ENCODE measurements at regions not wholly inside any gene's neighbourhood (a gene's known extent, or its start where the extent isn't known, plus 50 kb on each side); places are given as distances from the start of the nearest gene placed in this dataset.

GRCh38 chr14:58844544-58844943 lies 206.8 kb downstream of the DACT1 start:
- WGBS (ENCODE audit: insufficient coverage), result no CpG with 5 or more reads among the region's 2 CpGs

GRCh38 chr14:58846682-58847465 lies 209.1 kb downstream of the DACT1 start:
- 65% methylated on average over 2 of the region's 5 CpGs for WGBS (ENCODE audit: insufficient coverage)

More at GRCh38 chr14:58844544-58844943, 206.8 kb downstream of the DACT1 start:
- Histone ChIP-seq H3K9me3 (ENCODE audit: control insufficient read depth, insufficient read depth, low read length) (no peaks in the 10 kb centered on the region), H3K4me1 (ENCODE audit: control insufficient read depth, insufficient read depth, low read length) (no peaks in the 10 kb centered on the region), H3K27ac (ENCODE audit: low read depth, low read length) (no peak overlapping the region), H3K27me3 (ENCODE audit: control insufficient read depth, insufficient read depth, low read length) (no peaks in the 10 kb centered on the region), H3K36me3 (ENCODE audit: control insufficient read depth, insufficient read depth, low read length) (no peaks in the 10 kb centered on the region), H3K4me3 (ENCODE audit: low read depth, low read length) (no peak overlapping the region)
- DNase-seq (ENCODE audit: low read depth in 4 of 6, low spot score in 6 of 6), result no peak

GRCh38 chr14:58848365-58848764 lies 210.6 kb downstream of the DACT1 start:
- Histone ChIP-seq H3K4me3 (ENCODE audit: low read depth, low read length) (no peak overlapping the region), H3K27ac (ENCODE audit: low read depth, low read length) (no peak overlapping the region), H3K36me3 (ENCODE audit: control insufficient read depth, insufficient read depth, low read length) (no peaks in the 10 kb centered on the region), H3K27me3 (ENCODE audit: control insufficient read depth, insufficient read depth, low read length) (no peaks in the 10 kb centered on the region), H3K4me1 (ENCODE audit: control insufficient read depth, insufficient read depth, low read length) (no peaks in the 10 kb centered on the region), H3K9me3 (ENCODE audit: control insufficient read depth, insufficient read depth, low read length) (no peaks in the 10 kb centered on the region)
- DNase-seq (ENCODE audit: low read depth in 4 of 6, low spot score in 6 of 6), result no peak
- no CpG with 5 or more reads among the region's 8 CpGs for whole genome bisulfite sequencing (ENCODE audit: insufficient coverage)

More at GRCh38 chr14:58846682-58847465, 209.1 kb downstream of the DACT1 start:
- Histone ChIP-seq H3K4me3 (ENCODE audit: low read depth, low read length) (no peak overlapping the region), H3K27me3 (ENCODE audit: control insufficient read depth, insufficient read depth, low read length) (no peaks in the 10 kb centered on the region), H3K27ac (ENCODE audit: low read depth, low read length) (no peak overlapping the region), H3K36me3 (ENCODE audit: control insufficient read depth, insufficient read depth, low read length) (no peaks in the 10 kb centered on the region), H3K9me3 (ENCODE audit: control insufficient read depth, insufficient read depth, low read length) (no peaks in the 10 kb centered on the region), H3K4me1 (ENCODE audit: control insufficient read depth, insufficient read depth, low read length) (no peaks in the 10 kb centered on the region)
- no peak for DNase-seq (ENCODE audit: low read depth in 4 of 6, low spot score in 6 of 6)

GRCh38 chr14:58849601-58850000 lies 211.8 kb downstream of the DACT1 start:
- WGBS (ENCODE audit: insufficient coverage), result 50% methylated on average over 2 of the region's 4 CpGs
- Histone ChIP-seq H3K4me3 (ENCODE audit: low read depth, low read length) (no peak overlapping the region), H3K27ac (ENCODE audit: low read depth, low read length) (no peak overlapping the region), H3K36me3 (ENCODE audit: control insufficient read depth, insufficient read depth, low read length) (no peaks in the 10 kb centered on the region), H3K9me3 (ENCODE audit: control insufficient read depth, insufficient read depth, low read length) (no peaks in the 10 kb centered on the region), H3K27me3 (ENCODE audit: control insufficient read depth, insufficient read depth, low read length) (no peaks in the 10 kb centered on the region), H3K4me1 (ENCODE audit: control insufficient read depth, insufficient read depth, low read length) (no peaks in the 10 kb centered on the region)
- peak in 1 of 6 donors; percentile 72 for DNase-seq (ENCODE audit: low read depth in 4 of 6, low spot score in 6 of 6)

- H3K27ac ChIP-seq (ENCODE audit: low read depth, low read length), result no peak overlapping the region
- no peaks in the 10 kb centered on the region for H3K36me3 ChIP-seq (ENCODE audit: control insufficient read depth, insufficient read depth, low read length)
- H3K4me1 ChIP-seq (ENCODE audit: control insufficient read depth, insufficient read depth, low read length), result no peaks in the 10 kb centered on the region
- no CpG with 5 or more reads among the region's 1 CpG for WGBS (ENCODE audit: insufficient coverage)
- H3K9me3 ChIP-seq (ENCODE audit: control insufficient read depth, insufficient read depth, low read length), result no peaks in the 10 kb centered on the region
- no peaks in the 10 kb centered on the region for H3K27me3 ChIP-seq (ENCODE audit: control insufficient read depth, insufficient read depth, low read length)
- no peak for DNase-seq (ENCODE audit: low read depth in 4 of 6, low spot score in 6 of 6)
- no peak overlapping the region for H3K4me3 ChIP-seq (ENCODE audit: low read depth, low read length)
Observed at GRCh38 chr14:58850011-58850410, 212.2 kb downstream of the DACT1 start.

GRCh38 chr14:58861586-58861985 lies 223.8 kb downstream of the DACT1 start:
- WGBS (ENCODE audit: insufficient coverage), result no CpG with 5 or more reads among the region's 2 CpGs
- H3K36me3 ChIP-seq (ENCODE audit: control insufficient read depth, insufficient read depth, low read length), result no peaks in the 10 kb centered on the region
- no peak overlapping the region for H3K27ac ChIP-seq (ENCODE audit: low read depth, low read length)
- no peak overlapping the region for H3K4me3 ChIP-seq (ENCODE audit: low read depth, low read length)
- H3K4me1 ChIP-seq (ENCODE audit: control insufficient read depth, insufficient read depth, low read length), result no peaks in the 10 kb centered on the region
- DNase-seq (ENCODE audit: low read depth in 4 of 6, low spot score in 6 of 6), result peak in 1 of 6 donors; percentile 23
- peaks cover 8% of the 10 kb centered on the region for H3K9me3 ChIP-seq (ENCODE audit: control insufficient read depth, insufficient read depth, low read length)
- H3K27me3 ChIP-seq (ENCODE audit: control insufficient read depth, insufficient read depth, low read length), result no peaks in the 10 kb centered on the region

- H3K4me3 ChIP-seq (ENCODE audit: low read depth, low read length), result no peak overlapping the region
- H3K27ac ChIP-seq (ENCODE audit: low read depth, low read length), result no peak overlapping the region
- H3K4me1 ChIP-seq (ENCODE audit: control insufficient read depth, insufficient read depth, low read length), result no peaks in the 10 kb centered on the region
- DNase-seq (ENCODE audit: low read depth in 4 of 6, low spot score in 6 of 6), result peak in 1 of 6 donors; percentile 43
- H3K27me3 ChIP-seq (ENCODE audit: control insufficient read depth, insufficient read depth, low read length), result no peaks in the 10 kb centered on the region
- WGBS (ENCODE audit: insufficient coverage), result 40% methylated on average over 1 of the region's 2 CpGs
- peaks cover 8% of the 10 kb centered on the region for H3K9me3 ChIP-seq (ENCODE audit: control insufficient read depth, insufficient read depth, low read length)
- H3K36me3 ChIP-seq (ENCODE audit: control insufficient read depth, insufficient read depth, low read length), result no peaks in the 10 kb centered on the region
Observed at GRCh38 chr14:58862416-58863160, 224.8 kb downstream of the DACT1 start.

- Histone ChIP-seq H3K4me3 (ENCODE audit: low read depth, low read length) (no peak overlapping the region), H3K27ac (ENCODE audit: low read depth, low read length) (no peak overlapping the region), H3K36me3 (ENCODE audit: control insufficient read depth, insufficient read depth, low read length) (no peaks in the 10 kb centered on the region), H3K27me3 (ENCODE audit: control insufficient read depth, insufficient read depth, low read length) (no peaks in the 10 kb centered on the region), H3K4me1 (ENCODE audit: control insufficient read depth, insufficient read depth, low read length) (no peaks in the 10 kb centered on the region), H3K9me3 (ENCODE audit: control insufficient read depth, insufficient read depth, low read length) (peaks cover 4% of the 10 kb centered on the region)
- DNase-seq (ENCODE audit: low read depth in 4 of 6, low spot score in 6 of 6), result peak in 1 of 6 donors; percentile 67
- 28% methylated on average over 4 of the region's 10 CpGs for WGBS (ENCODE audit: insufficient coverage)
Observed at GRCh38 chr14:58863661-58864345, 226.0 kb downstream of the DACT1 start.

- no peaks in the 10 kb centered on the region for H3K4me1 ChIP-seq (ENCODE audit: control insufficient read depth, insufficient read depth, low read length)
- H3K4me3 ChIP-seq (ENCODE audit: low read depth, low read length), result no peak overlapping the region
- no peaks in the 10 kb centered on the region for H3K27me3 ChIP-seq (ENCODE audit: control insufficient read depth, insufficient read depth, low read length)
- H3K27ac ChIP-seq (ENCODE audit: low read depth, low read length), result peak overlapping the region; percentile 13
- H3K36me3 ChIP-seq (ENCODE audit: control insufficient read depth, insufficient read depth, low read length), result no peaks in the 10 kb centered on the region
- no peaks in the 10 kb centered on the region for H3K9me3 ChIP-seq (ENCODE audit: control insufficient read depth, insufficient read depth, low read length)
- WGBS (ENCODE audit: insufficient coverage), result 57% methylated on average over 5 of the region's 7 CpGs
- DNase-seq (ENCODE audit: low read depth in 4 of 6, low spot score in 6 of 6), result peak in 1 of 6 donors; percentile 87
Observed at GRCh38 chr14:58864751-58865513, 227.2 kb downstream of the DACT1 start.
